Parathyroid adenoma (tissue), 2 donors: ENCODE measurements at regions not wholly inside any gene's neighbourhood (a gene's known extent, or its start where the extent isn't known, plus 50 kb on each side); places are given as distances from the start of the nearest gene placed in this dataset.

Source experiments
- H2AFZ ChIP-seq: fragments of 300-600 bp; sonication (generic); one replicate; pipeline ENCODE4 v1.7.0; 2017; ENCODE audit warnings: antibody characterized with exemption, mild to moderate bottlenecking
- H3K27ac ChIP-seq: fragments of 300-600 bp; sonication (generic); one replicate; pipeline ENCODE4 v1.7.0; 2017
- H3K27me3 ChIP-seq: fragments of 300-600 bp; sonication (generic); one replicate; pipeline ENCODE4 v1.7.0; 2017; ENCODE audit warnings: low read length; ENCODE audit not compliant: control insufficient read depth, insufficient read depth
- H3K36me3 ChIP-seq: fragments of 300-600 bp; sonication (generic); one replicate; pipeline ENCODE4 v1.7.0; 2017; ENCODE audit warnings: low read length; ENCODE audit not compliant: control insufficient read depth, insufficient read depth
- H3K4me1 ChIP-seq: fragments of 300-600 bp; sonication (generic); one replicate; pipeline ENCODE4 v1.7.0; 2017; ENCODE audit warnings: control low read depth
- H3K4me2 ChIP-seq: fragments of 300-600 bp; sonication (generic); one replicate; pipeline ENCODE4 v1.7.0; 2017; ENCODE audit warnings: low read length
- H3K4me3 ChIP-seq: fragments of 300-600 bp; sonication (generic); one replicate; pipeline ENCODE4 v1.7.0; 2017; ENCODE audit warnings: low read depth, low read length
- H3K79me2 ChIP-seq: fragments of 300-600 bp; sonication (generic); one replicate; pipeline ENCODE4 v1.7.0; 2017; ENCODE audit warnings: control low read depth
- H3K9ac ChIP-seq: fragments of 300-600 bp; sonication (generic); one replicate; pipeline ENCODE4 v1.7.0; 2017; ENCODE audit warnings: mild to moderate bottlenecking
- H3K9me3 ChIP-seq: fragments of 300-600 bp; sonication (generic); one replicate; pipeline ENCODE4 v1.7.0; 2017; ENCODE audit warnings: low read length; ENCODE audit not compliant: control insufficient read depth
- TF ChIP-seq, protein P1 (sequence below): fragments of 300-600 bp; sonication (generic); IDR thresholded peaks from one replicate; pipeline ENCODE4 v1.7.0; 2017; ENCODE audit warnings: antibody characterized with exemption, mild to moderate bottlenecking
- donor health status: primary hyperparathyroidism.

DNA sequence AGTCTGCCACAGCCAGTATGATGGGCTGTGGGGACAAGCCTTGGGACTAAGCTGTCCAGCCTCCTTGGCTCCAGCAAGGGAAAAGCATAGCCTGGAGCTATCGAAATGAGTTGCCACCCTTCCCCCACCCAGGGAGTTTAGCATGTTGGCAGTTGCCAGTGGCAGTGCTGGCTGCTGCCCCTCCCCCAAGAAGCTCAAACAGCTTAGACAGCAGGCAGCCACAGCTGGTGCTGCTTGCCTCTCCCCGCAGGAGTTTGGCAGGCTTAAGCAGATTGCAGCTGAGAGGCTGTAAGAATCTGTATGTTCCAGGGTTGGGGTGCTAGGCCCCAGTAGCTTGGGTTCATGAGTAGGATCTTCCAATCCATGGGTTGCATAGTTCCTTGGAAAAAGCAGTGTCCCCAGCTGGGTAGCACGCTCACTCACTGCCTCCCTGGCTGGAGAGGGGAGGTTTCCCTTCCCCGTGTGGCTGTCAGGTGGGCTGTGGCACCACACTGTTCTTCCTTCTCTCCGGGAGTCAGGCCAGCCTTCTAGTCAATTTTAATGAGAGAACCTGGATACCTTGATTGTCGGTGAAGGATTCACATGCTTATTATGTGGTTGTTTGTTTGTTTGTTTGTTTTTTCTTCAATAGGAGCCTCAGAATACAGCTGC is 506.1 kb downstream of the CDH11 start:
- Histone ChIP-seq H3K9ac (no peak overlapping the region), H3K79me2 (no peaks in the 10 kb centered on the region), H3K4me2 (no peak overlapping the region), H3K27me3 (no peaks in the 10 kb centered on the region), H3K27ac (no peak overlapping the region), H3K36me3 (no peaks in the 10 kb centered on the region), H3K4me1 (no peaks in the 10 kb centered on the region), H3K4me3 (no peak overlapping the region), H3K9me3 (no peaks in the 10 kb centered on the region), H2AFZ (no peak overlapping the region)
- TF ChIP-seq, protein P1, sequence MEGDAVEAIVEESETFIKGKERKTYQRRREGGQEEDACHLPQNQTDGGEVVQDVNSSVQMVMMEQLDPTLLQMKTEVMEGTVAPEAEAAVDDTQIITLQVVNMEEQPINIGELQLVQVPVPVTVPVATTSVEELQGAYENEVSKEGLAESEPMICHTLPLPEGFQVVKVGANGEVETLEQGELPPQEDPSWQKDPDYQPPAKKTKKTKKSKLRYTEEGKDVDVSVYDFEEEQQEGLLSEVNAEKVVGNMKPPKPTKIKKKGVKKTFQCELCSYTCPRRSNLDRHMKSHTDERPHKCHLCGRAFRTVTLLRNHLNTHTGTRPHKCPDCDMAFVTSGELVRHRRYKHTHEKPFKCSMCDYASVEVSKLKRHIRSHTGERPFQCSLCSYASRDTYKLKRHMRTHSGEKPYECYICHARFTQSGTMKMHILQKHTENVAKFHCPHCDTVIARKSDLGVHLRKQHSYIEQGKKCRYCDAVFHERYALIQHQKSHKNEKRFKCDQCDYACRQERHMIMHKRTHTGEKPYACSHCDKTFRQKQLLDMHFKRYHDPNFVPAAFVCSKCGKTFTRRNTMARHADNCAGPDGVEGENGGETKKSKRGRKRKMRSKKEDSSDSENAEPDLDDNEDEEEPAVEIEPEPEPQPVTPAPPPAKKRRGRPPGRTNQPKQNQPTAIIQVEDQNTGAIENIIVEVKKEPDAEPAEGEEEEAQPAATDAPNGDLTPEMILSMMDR, result no peak

DNA sequence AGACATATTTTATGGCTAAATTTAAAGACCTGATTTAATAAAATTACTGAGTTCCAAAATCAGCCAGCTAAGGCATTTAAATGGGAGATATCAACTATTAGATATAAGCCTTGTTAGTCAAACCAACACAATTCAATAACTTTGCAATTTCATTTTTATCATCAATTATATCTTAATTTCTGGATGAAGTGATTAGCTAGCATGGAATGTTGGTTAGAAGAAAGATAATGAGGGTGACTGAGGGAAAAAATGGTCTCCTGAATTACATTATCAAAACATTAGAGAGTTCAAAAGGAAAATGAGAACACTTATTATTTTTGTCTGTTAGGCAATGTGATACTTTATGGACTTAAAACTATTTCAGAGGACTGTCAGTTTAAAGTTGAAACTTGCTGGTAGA is 525.7 kb downstream of the CDH11 start:
- Histone ChIP-seq H3K9me3 (no peaks in the 10 kb centered on the region), H3K36me3 (no peaks in the 10 kb centered on the region), H3K27me3 (no peaks in the 10 kb centered on the region), H3K4me2 (no peak overlapping the region), H3K79me2 (no peaks in the 10 kb centered on the region), H3K27ac (no peak overlapping the region), H3K4me3 (no peak overlapping the region), H3K9ac (no peak overlapping the region), H3K4me1 (no peaks in the 10 kb centered on the region), H2AFZ (no peak overlapping the region)
- TF ChIP-seq, protein P1, result no peak

DNA sequence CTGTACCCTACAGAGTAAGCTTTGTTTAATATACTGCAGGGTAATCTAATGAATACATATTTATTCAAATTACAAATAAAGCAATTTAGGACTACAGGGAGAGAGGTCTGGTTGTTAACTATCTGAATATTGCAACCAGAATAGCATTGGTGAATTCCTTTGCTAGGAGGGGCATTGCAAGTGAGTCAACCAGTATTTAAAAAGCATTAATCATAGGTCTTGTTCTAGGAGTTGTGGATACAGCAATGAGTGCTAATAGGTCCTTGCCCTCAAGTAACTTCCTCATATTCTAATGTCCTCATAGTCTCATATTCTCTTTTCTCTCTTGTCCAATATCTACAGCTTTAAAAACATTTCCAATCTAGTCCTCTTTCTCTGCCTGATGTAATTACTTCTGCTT is 531.4 kb downstream of the CDH11 start:
- Histone ChIP-seq H3K36me3 (no peaks in the 10 kb centered on the region), H2AFZ (no peak overlapping the region), H3K4me1 (no peaks in the 10 kb centered on the region), H3K9ac (no peak overlapping the region), H3K4me2 (no peak overlapping the region), H3K4me3 (no peak overlapping the region), H3K9me3 (no peaks in the 10 kb centered on the region), H3K27me3 (no peaks in the 10 kb centered on the region), H3K27ac (no peak overlapping the region), H3K79me2 (no peaks in the 10 kb centered on the region)
- TF ChIP-seq, protein P1, result no peak

DNA sequence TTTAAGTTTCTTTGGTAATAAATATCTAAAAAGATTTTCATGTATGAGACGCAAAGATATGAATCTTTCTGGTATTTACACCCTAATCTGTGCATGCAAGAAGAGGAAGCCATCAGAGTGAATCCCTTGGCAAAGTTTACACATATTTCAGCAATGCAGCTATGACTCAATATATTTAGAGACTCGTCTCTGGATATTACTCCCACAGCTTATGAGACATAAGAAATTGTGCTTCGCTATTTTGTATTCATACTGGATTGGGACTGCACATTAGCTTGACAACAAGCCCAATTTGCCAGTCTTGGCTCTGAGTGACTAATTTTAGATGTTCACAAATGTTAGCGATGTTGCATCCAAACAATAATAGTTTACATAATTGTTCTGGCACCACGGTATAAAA is 532.0 kb downstream of the CDH11 start:
- H3K4me1 ChIP-seq, result no peaks in the 10 kb centered on the region
- no peak overlapping the region for H2AFZ ChIP-seq
- no peak overlapping the region for H3K4me3 ChIP-seq
- no peak overlapping the region for H3K4me2 ChIP-seq
- H3K27ac ChIP-seq, result no peak overlapping the region
- TF ChIP-seq, protein P1, result no peak
- no peaks in the 10 kb centered on the region for H3K27me3 ChIP-seq
- H3K36me3 ChIP-seq, result no peaks in the 10 kb centered on the region
- no peaks in the 10 kb centered on the region for H3K9me3 ChIP-seq
- H3K9ac ChIP-seq, result no peak overlapping the region
- H3K79me2 ChIP-seq, result no peaks in the 10 kb centered on the region

DNA sequence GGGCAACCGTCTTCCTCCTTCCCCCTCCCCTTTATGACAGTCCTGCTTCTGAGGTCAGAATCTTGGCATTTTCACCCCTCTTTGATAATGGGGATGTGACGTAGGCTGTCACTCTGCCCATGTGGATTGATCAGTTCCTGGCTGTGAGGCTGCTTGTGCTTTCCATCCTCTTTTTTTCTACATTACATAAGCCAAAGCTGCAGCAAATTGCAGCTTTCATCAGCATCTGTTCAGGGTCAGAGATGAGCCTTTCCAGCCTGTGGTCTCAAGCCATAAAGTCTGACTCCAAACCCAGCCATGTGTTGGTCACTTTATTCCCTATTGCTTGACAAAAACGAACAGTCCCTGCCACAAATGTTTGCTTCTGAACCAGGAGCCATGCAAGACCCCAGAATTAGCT is 535.1 kb downstream of the CDH11 start:
- Histone ChIP-seq H3K9me3 (no peaks in the 10 kb centered on the region), H2AFZ (no peak overlapping the region), H3K4me1 (no peaks in the 10 kb centered on the region), H3K79me2 (no peaks in the 10 kb centered on the region), H3K4me3 (no peak overlapping the region), H3K36me3 (no peaks in the 10 kb centered on the region), H3K27me3 (no peaks in the 10 kb centered on the region), H3K4me2 (no peak overlapping the region), H3K27ac (no peak overlapping the region), H3K9ac (no peak overlapping the region)
- TF ChIP-seq, protein P1, result no peak
